HG03469 (cell line): ENCODE measurements at regions not wholly inside any gene's neighbourhood (a gene's known extent, or its start where the extent isn't known, plus 50 kb on each side); places are given as distances from the start of the nearest gene placed in this dataset.
"Not testable (repeated sequence)": the region's sequence is repeated elsewhere in the genome, so short reads cannot be mapped to it uniquely, and the experiment has no call there.

ENCODE experiments used
- ATAC-seq: cut with Tn5 transposase; IDR thresholded peaks from one replicate; pipeline ENCODE4 v1.9.1; 2021; ENCODE audit warnings: mild to moderate bottlenecking, moderate library complexity, moderate number of reproducible peaks; ENCODE audit not compliant: unreplicated experiment

- ATAC-seq = no peak
Observed at GRCh38 chr1:189217646-189218045, 1260.0 kb downstream of the BRINP3 start.

- ATAC-seq = no peak
Observed at GRCh38 chr1:189220750-189221149, 1256.9 kb downstream of the BRINP3 start.

- ATAC-seq = not testable (repeated sequence)
Observed at GRCh38 chr1:189225794-189226145, 1251.9 kb downstream of the BRINP3 start.

GRCh38 chr1:189226779-189227178, 1250.9 kb downstream of the BRINP3 start:
- ATAC-seq = no peak

GRCh38 chr1:189237008-189237407, 1240.7 kb downstream of the BRINP3 start:
- no peak for ATAC-seq

GRCh38 chr1:189253601-189254350, 1223.9 kb downstream of the BRINP3 start:
- ATAC-seq = no peak

GRCh38 chr1:189261128-189261527, 1216.5 kb downstream of the BRINP3 start:
- not testable (repeated sequence) for ATAC-seq

- no peak for ATAC-seq
Observed at GRCh38 chr1:189269011-189269410, 1208.7 kb downstream of the BRINP3 start.

GRCh38 chr1:189274267-189274666, 1203.4 kb downstream of the BRINP3 start:
- no peak for ATAC-seq

- ATAC-seq = no peak
Observed at GRCh38 chr1:189275796-189276195, 1201.9 kb downstream of the BRINP3 start.

- ATAC-seq = no peak
Observed at GRCh38 chr1:189289346-189289745, 1188.3 kb downstream of the BRINP3 start.

- no peak for ATAC-seq
Observed at GRCh38 chr1:189301235-189301634, 1176.4 kb downstream of the BRINP3 start.

- ATAC-seq = no peak
Observed at GRCh38 chr1:189305279-189305678, 1172.4 kb downstream of the BRINP3 start.

- ATAC-seq = no peak
Observed at GRCh38 chr1:189311915-189312314, 1165.7 kb downstream of the BRINP3 start.

GRCh38 chr1:189312499-189312898, 1165.2 kb downstream of the BRINP3 start:
- ATAC-seq = no peak

- ATAC-seq = no peak
Observed at GRCh38 chr1:189313488-189313887, 1164.2 kb downstream of the BRINP3 start.

- no peak for ATAC-seq
Observed at GRCh38 chr1:189315035-189315901, 1162.4 kb downstream of the BRINP3 start.

GRCh38 chr1:189323091-189323490, 1154.6 kb downstream of the BRINP3 start:
- ATAC-seq = no peak

GRCh38 chr1:189331071-189331470, 1146.6 kb downstream of the BRINP3 start:
- ATAC-seq = not testable (repeated sequence)

- no peak for ATAC-seq
Observed at GRCh38 chr1:189336115-189337100, 1141.3 kb downstream of the BRINP3 start.

GRCh38 chr1:189349607-189350006, 1128.1 kb downstream of the BRINP3 start:
- no peak for ATAC-seq
